Esophagus squamous epithelium (tissue), 5 donors: ENCODE measurements at regions not wholly inside any gene's neighbourhood (a gene's known extent, or its start where the extent isn't known, plus 50 kb on each side); places are given as distances from the start of the nearest gene placed in this dataset.

Experiments
- DNase-seq: peaks from one replicate; lab custom pipeline; 2025; lab: John Stamatoyannopoulos, UW
- H3K27ac ChIP-seq, 4 donors: fragments of 200-600 bp; sonication (generic); one replicate each; pipeline ENCODE4 v1.5.1; 2016 to 2019; ENCODE audit warnings: mild to moderate bottlenecking in 1 of 4
- H3K27me3 ChIP-seq, 4 donors: fragments of 200-600 bp; sonication (generic); 1 replicate in 3 of 4; 2 replicates in 1 of 4; pipeline versions ENCODE4 v1.5.1 to v1.6.0; 2017 to 2021; ENCODE audit warnings: antibody characterized with exemption in 1 of 4
- H3K36me3 ChIP-seq, 3 donors: fragments of 200-600 bp; sonication (generic); one replicate each; pipeline ENCODE4 v1.5.1; 2016 to 2019
- H3K4me1 ChIP-seq, 3 donors: fragments of 200-600 bp; sonication (generic); one replicate each; pipeline ENCODE4 v1.5.1; 2017 to 2019
- H3K4me3 ChIP-seq, 4 donors: fragments of 200-600 bp; sonication (generic); 1 replicate in 3 of 4; 2 replicates in 1 of 4; pipeline ENCODE4 v1.5.1; 2016 to 2019; ENCODE audit warnings: mild to moderate bottlenecking in 2 of 4, moderate library complexity in 1 of 4
- H3K9me3 ChIP-seq, 3 donors: fragments of 200-600 bp; sonication (generic); one replicate each; pipeline ENCODE4 v1.5.1; 2016 to 2019
- CTCF ChIP-seq, 6 experiments: fragments of 450-650 bp in 4 of 6; fragments of 200-600 bp in 2 of 6; sonication (generic) in 2 of 6; IDR thresholded peaks; one replicate each; pipeline ENCODE4 v1.5.1; 2016 to 2019; ENCODE audit warnings: antibody characterized with exemption in 6 of 6, mild to moderate bottlenecking in 4 of 6, moderate library complexity in 4 of 6
- POLR2A ChIP-seq, 4 donors: fragments of 450-650 bp; IDR thresholded peaks; one replicate each; pipeline ENCODE4 v1.6.1; 2017; ENCODE audit warnings: antibody characterized with exemption in 4 of 4, mild to moderate bottlenecking in 4 of 4, moderate library complexity in 3 of 4
- WGBS, 2 donors: methylation state at CpG; one replicate each; pipeline ENCODE4 v1.1.5; 2018; 5-methylcytosine and 5-hydroxymethylcytosine counted together
- intact Hi-C: fragments of 100-400 bp; cut with DNase I; formaldehyde crosslinking; loops from one replicate; pipeline ENCODE4 v1.15.0; 2022
- donor health status: DM: yes; HTN: yes; CAD: no.

- no peak for TF ChIP-seq CTCF (IDR thresholded peaks at IDR 0.05)
- TF ChIP-seq POLR2A (IDR thresholded peaks at IDR 0.05): no peak
- no peak overlapping the region for H3K4me3 ChIP-seq
- H3K27me3 ChIP-seq: no peaks in the 10 kb centered on the region
- intact Hi-C loops: no loop called here
- DNase-seq: no peak
- H3K36me3 ChIP-seq: no peaks in the 10 kb centered on the region
- H3K4me1 ChIP-seq: no peaks in the 10 kb centered on the region
- 46 to 50% methylated on average over 1 of the region's 1 CpG for WGBS, 2 donors
- no peak overlapping the region for H3K27ac ChIP-seq
- no peaks in the 10 kb centered on the region for H3K9me3 ChIP-seq
Observed at GRCh38 chr2:188118431-188118830, 173.2 kb upstream of the GULP1 start.

- no peak for TF ChIP-seq CTCF (IDR thresholded peaks at IDR 0.05)
- TF ChIP-seq POLR2A (IDR thresholded peaks at IDR 0.05): no peak
- H3K4me3 ChIP-seq: no peak overlapping the region
- H3K36me3 ChIP-seq: no peaks in the 10 kb centered on the region
- no peak overlapping the region for H3K27ac ChIP-seq
- DNase-seq: no peak
- 65 to 68% methylated on average over 5 of the region's 5 CpGs for WGBS, 2 donors
- intact Hi-C loops: no loop called here
- no peaks in the 10 kb centered on the region for H3K4me1 ChIP-seq
- no peaks in the 10 kb centered on the region for H3K27me3 ChIP-seq
- H3K9me3 ChIP-seq: no peaks in the 10 kb centered on the region
Observed at GRCh38 chr2:188119112-188119838, 172.4 kb upstream of the GULP1 start.

GRCh38 chr2:188122985-188123384 is 168.7 kb upstream of the GULP1 start:
- Histone ChIP-seq H3K9me3 (no peaks in the 10 kb centered on the region), H3K4me3 (no peak overlapping the region), H3K4me1 (no peaks in the 10 kb centered on the region), H3K27me3 (no peaks in the 10 kb centered on the region), H3K36me3 (no peaks in the 10 kb centered on the region), H3K27ac (no peak overlapping the region)
- TF ChIP-seq CTCF (IDR thresholded peaks at IDR 0.05): no peak
- DNase-seq: no peak
- intact Hi-C loops: no loop called here

GRCh38 chr2:188129677-188130076 is 162.0 kb upstream of the GULP1 start:
- no peak for DNase-seq
- Histone ChIP-seq H3K4me3 (no peak overlapping the region), H3K27me3 (no peaks in the 10 kb centered on the region), H3K9me3 (no peaks in the 10 kb centered on the region), H3K4me1 (no peaks in the 10 kb centered on the region), H3K36me3 (no peaks in the 10 kb centered on the region), H3K27ac (no peak overlapping the region)
- 57 to 74% methylated on average over 4 of the region's 4 CpGs for WGBS, 2 donors
- TF ChIP-seq CTCF (IDR thresholded peaks at IDR 0.05): no peak
- TF ChIP-seq POLR2A (IDR thresholded peaks at IDR 0.05): no peak
- intact Hi-C loops: no loop called here

- intact Hi-C loops: no loop called here
- Histone ChIP-seq H3K4me1 (no peaks in the 10 kb centered on the region), H3K4me3 (no peak overlapping the region), H3K27me3 (no peaks in the 10 kb centered on the region), H3K36me3 (no peaks in the 10 kb centered on the region), H3K9me3 (no peaks in the 10 kb centered on the region), H3K27ac (no peak overlapping the region)
- no peak for DNase-seq
- TF ChIP-seq POLR2A (IDR thresholded peaks at IDR 0.05): no peak
- TF ChIP-seq CTCF (IDR thresholded peaks at IDR 0.05): no peak
Observed at GRCh38 chr2:188130317-188130716, 161.4 kb upstream of the GULP1 start.
